Activated B cell treated with CpG ODN at 0.5 μM for 24 hours (primary cell): ENCODE measurements at regions not wholly inside any gene's neighbourhood (a gene's known extent, or its start where the extent isn't known, plus 50 kb on each side); places are given as distances from the start of the nearest gene placed in this dataset.
"Not testable (repeated sequence)": the region's sequence is repeated elsewhere in the genome, so short reads cannot be mapped to it uniquely, and the experiment has no call there.

Source experiments
- ATAC-seq: fragments of 200-7000 bp; cut with Tn5 transposase; one replicate; pipeline ENCODE4 v1.10.0; 2021; ENCODE audit warnings: low read depth, mild to moderate bottlenecking, moderate library complexity
- CTCF ChIA-PET: fragments of 350-600 bp; sonication (Branson Sonifier 250); formaldehyde crosslinking; loops from one replicate; lab custom pipeline; 2021; ENCODE audit warnings: antibody characterized with exemption; lab: Charles Lee
- POLR2A ChIA-PET: fragments of 350-600 bp; sonication (Branson Sonifier 250); formaldehyde crosslinking; loops from one replicate; lab custom pipeline; 2021; ENCODE audit warnings: antibody characterized with exemption; lab: Charles Lee
- DNase-seq: peaks from one replicate; pipeline ENCODE4 v3.0.0; 2022
- H3K27ac Mint-ChIP-seq: one replicate; pipeline ENCODE4 v1.8.0; 2020; ENCODE audit warnings: mixed read lengths
- H3K27me3 Mint-ChIP-seq: one replicate; pipeline ENCODE4 v1.8.0; 2021; ENCODE audit warnings: mixed read lengths
- H3K36me3 Mint-ChIP-seq: one replicate; pipeline ENCODE4 v1.8.0; 2021; ENCODE audit warnings: low read depth, mixed read lengths
- H3K4me1 Mint-ChIP-seq: one replicate; pipeline ENCODE4 v1.8.0; 2021; ENCODE audit warnings: mixed read lengths
- H3K4me3 Mint-ChIP-seq: one replicate; pipeline ENCODE4 v1.8.0; 2020; ENCODE audit warnings: mild to moderate bottlenecking, mixed read lengths
- H3K9me3 Mint-ChIP-seq: one replicate; pipeline ENCODE4 v1.8.0; 2020; ENCODE audit warnings: mixed read lengths
- intact Hi-C: fragments of 100-400 bp; cut with micrococcal nuclease; formaldehyde crosslinking; loops from one replicate; pipeline ENCODE4 v1.15.1; 2024
- TF ChIP-seq, protein P1 (sequence below): fragments of 200-600 bp; IDR thresholded peaks from one replicate; pipeline ENCODE4 v1.8.0; 2022; ENCODE audit warnings: antibody characterized with exemption, mild to moderate bottlenecking

DNA sequence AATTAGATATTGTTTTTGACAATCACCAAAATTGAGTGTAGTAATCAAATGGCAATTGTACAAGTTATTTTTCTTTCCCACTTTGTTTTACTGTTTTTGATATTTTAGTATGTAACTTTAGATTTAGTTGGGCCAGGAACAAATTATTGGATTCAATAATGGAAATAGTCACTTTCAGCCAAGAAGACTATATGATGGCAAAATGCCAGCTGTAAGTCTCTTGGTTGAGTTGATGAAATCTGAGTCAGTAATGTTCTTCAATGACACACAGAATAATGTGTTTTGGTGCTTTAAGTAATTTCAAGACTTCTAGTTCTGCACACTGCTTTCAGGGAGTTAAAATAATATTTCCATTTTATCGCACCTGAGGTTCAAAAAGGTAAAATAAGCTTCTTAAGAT, 2022.0 kb upstream of the CELF4 start:
- TF ChIP-seq, protein P1, sequence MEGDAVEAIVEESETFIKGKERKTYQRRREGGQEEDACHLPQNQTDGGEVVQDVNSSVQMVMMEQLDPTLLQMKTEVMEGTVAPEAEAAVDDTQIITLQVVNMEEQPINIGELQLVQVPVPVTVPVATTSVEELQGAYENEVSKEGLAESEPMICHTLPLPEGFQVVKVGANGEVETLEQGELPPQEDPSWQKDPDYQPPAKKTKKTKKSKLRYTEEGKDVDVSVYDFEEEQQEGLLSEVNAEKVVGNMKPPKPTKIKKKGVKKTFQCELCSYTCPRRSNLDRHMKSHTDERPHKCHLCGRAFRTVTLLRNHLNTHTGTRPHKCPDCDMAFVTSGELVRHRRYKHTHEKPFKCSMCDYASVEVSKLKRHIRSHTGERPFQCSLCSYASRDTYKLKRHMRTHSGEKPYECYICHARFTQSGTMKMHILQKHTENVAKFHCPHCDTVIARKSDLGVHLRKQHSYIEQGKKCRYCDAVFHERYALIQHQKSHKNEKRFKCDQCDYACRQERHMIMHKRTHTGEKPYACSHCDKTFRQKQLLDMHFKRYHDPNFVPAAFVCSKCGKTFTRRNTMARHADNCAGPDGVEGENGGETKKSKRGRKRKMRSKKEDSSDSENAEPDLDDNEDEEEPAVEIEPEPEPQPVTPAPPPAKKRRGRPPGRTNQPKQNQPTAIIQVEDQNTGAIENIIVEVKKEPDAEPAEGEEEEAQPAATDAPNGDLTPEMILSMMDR: no peak
- Mint-ChIP-seq H3K36me3 (no peaks in the 10 kb centered on the region), H3K4me3 (no peak overlapping the region), H3K27ac (no peak overlapping the region), H3K27me3 (no peaks in the 10 kb centered on the region), H3K9me3 (peaks cover 3% of the 10 kb centered on the region), H3K4me1 (no peaks in the 10 kb centered on the region)
- DNase-seq: no peak
- intact Hi-C loops: no loop called here
- CTCF ChIA-PET: no interaction called here
- POLR2A ChIA-PET: no interaction called here
- no peak for ATAC-seq

- no peak for ATAC-seq
- no peaks in the 10 kb centered on the region for H3K27me3 Mint-ChIP-seq
- no peak overlapping the region for H3K27ac Mint-ChIP-seq
- TF ChIP-seq, protein P1: no peak
- H3K4me3 Mint-ChIP-seq: no peak overlapping the region
- POLR2A ChIA-PET: no interaction called here
- intact Hi-C loops: no loop called here
- H3K36me3 Mint-ChIP-seq: no peaks in the 10 kb centered on the region
- CTCF ChIA-PET: no interaction called here
- H3K9me3 Mint-ChIP-seq: peaks cover 3% of the 10 kb centered on the region
- no peak for DNase-seq
- H3K4me1 Mint-ChIP-seq: no peaks in the 10 kb centered on the region
These were observed 2021.1 kb upstream of the CELF4 start for GRCh38 chr18:39586741-39587140.

- H3K27ac Mint-ChIP-seq: no peak overlapping the region
- ChIA-PET POLR2A (no interaction called here), CTCF (no interaction called here)
- no peak overlapping the region for H3K4me3 Mint-ChIP-seq
- TF ChIP-seq, protein P1: no peak
- DNase-seq (no peak), ATAC-seq (no peak)
- H3K4me1 Mint-ChIP-seq: no peaks in the 10 kb centered on the region
- H3K27me3 Mint-ChIP-seq: no peaks in the 10 kb centered on the region
- peaks cover 6% of the 10 kb centered on the region for H3K9me3 Mint-ChIP-seq
- H3K36me3 Mint-ChIP-seq: no peaks in the 10 kb centered on the region
- intact Hi-C loops: no loop called here
These were observed 2009.3 kb upstream of the CELF4 start for GRCh38 chr18:39574897-39575296.

DNA sequence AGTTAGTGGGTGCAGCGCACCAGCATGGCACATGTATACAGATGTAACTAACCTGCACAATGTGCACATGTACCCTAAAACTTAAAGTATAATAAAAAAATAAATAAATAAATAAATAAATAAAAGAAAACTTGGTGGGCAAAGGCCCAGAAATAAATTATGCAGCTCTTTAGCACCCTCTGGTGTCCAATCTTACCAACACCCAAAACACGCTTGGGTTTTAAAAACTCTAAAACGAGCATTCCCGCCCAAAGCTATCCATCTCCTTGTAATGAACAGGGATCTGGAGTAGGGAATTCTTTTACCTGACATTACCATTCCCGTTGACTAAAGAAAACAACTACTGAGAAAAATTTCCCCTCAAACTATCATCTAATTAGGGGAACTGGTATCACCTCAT, 2005.9 kb upstream of the CELF4 start:
- TF ChIP-seq, protein P1: no peak
- intact Hi-C loops: no loop called here
- ATAC-seq (no peak), DNase-seq (no peak)
- ChIA-PET CTCF (no interaction called here), POLR2A (no interaction called here)
- Mint-ChIP-seq H3K27ac (no peak overlapping the region), H3K4me3 (no peak overlapping the region), H3K4me1 (no peaks in the 10 kb centered on the region), H3K27me3 (no peaks in the 10 kb centered on the region), H3K36me3 (no peaks in the 10 kb centered on the region), H3K9me3 (peaks cover 6% of the 10 kb centered on the region)

DNA sequence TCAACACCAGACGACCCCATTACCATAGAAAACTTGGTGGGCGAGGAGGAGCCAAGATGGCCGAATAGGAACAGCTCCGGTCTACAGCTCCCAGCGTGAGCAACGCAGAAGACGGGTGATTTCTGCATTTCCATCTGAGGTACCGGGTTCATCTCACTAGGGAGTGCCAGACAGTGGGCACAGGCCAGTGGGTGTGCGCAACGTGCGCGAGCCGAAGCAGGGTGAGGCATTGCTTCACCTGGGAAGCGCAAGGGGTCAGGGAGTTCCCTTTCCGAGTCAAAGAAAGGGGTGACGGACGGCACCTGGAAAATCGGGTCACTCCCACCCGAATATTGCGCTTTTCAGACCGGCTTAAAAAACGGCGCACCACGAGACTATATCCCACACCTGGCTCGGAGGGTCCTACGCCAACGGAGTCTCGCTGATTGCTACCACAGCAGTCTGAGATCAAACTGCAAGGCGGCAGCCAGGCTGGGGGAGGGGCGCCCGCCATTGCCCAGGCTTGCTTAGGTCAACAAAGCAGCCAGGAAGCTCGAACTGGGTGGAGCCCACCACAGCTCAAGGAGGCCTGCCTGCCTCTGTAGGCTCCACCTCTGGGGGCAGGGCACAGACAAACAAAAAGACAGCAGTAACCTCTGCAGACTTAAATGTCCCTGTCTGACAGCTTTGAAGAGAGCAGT, 2000.1 kb upstream of the CELF4 start:
- ATAC-seq, H3K4me3 Mint-ChIP-seq, H3K4me1 Mint-ChIP-seq, H3K9me3 Mint-ChIP-seq, intact Hi-C loops, CTCF ChIA-PET, H3K36me3 Mint-ChIP-seq, H3K27ac Mint-ChIP-seq, DNase-seq, H3K27me3 Mint-ChIP-seq, POLR2A ChIA-PET: not testable (repeated sequence)

DNA sequence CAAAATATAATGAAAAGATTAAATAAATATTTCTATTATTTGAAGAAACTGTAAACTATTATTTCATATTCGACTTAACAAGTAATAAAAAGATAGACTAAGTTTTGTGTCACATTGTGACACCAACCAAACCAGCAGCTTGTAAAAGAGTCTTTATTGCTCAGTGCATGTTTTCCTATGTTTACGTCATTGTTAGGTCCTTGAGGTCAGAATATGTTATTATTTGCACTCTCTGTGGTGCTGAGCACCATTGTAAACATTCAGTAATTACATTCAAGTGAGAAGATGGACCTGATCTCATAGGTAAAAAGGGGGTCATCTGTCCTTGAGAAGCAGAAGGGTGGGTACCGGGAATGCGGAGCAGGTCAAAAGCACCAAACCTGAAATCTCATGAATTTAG, 1999.1 kb upstream of the CELF4 start:
- Mint-ChIP-seq H3K36me3 (no peaks in the 10 kb centered on the region), H3K4me1 (no peaks in the 10 kb centered on the region), H3K9me3 (peaks cover 2% of the 10 kb centered on the region), H3K27me3 (no peaks in the 10 kb centered on the region), H3K4me3 (no peak overlapping the region), H3K27ac (no peak overlapping the region)
- ATAC-seq (no peak), DNase-seq (no peak)
- CTCF ChIA-PET: no interaction called here
- POLR2A ChIA-PET: no interaction called here
- intact Hi-C loops: no loop called here
- TF ChIP-seq, protein P1: no peak
